Retinal pigment epithelial cell (primary cell): ENCODE measurements at regions not wholly inside any gene's neighbourhood (a gene's known extent, or its start where the extent isn't known, plus 50 kb on each side); places are given as distances from the start of the nearest gene placed in this dataset.
"Not testable (repeated sequence)": the region's sequence is repeated elsewhere in the genome, so short reads cannot be mapped to it uniquely, and the experiment has no call there.

Experiments used
- DNase-seq: peaks from one replicate; pipeline ENCODE4 v3.0.0-alpha.2; 2010; ENCODE audit warnings: low read depth
- H3K4me3 ChIP-seq: 2 replicates; pipeline ENCODE4 v1.5.1; 2011; ENCODE audit warnings: mild to moderate bottlenecking, low read length, control low read depth, moderate library complexity
- CTCF ChIP-seq: conservative IDR thresholded peaks from 2 replicates; pipeline ENCODE4 v1.5.1; 2011; ENCODE audit warnings: low read depth, low read length, control low read depth, inconsistent platforms

GRCh38 chr2:122034777-122035176 is 279.3 kb downstream of the TSN start:
- no peak for TF ChIP-seq CTCF
- DNase-seq, result no peak
- no peak overlapping the region for H3K4me3 ChIP-seq

DNA sequence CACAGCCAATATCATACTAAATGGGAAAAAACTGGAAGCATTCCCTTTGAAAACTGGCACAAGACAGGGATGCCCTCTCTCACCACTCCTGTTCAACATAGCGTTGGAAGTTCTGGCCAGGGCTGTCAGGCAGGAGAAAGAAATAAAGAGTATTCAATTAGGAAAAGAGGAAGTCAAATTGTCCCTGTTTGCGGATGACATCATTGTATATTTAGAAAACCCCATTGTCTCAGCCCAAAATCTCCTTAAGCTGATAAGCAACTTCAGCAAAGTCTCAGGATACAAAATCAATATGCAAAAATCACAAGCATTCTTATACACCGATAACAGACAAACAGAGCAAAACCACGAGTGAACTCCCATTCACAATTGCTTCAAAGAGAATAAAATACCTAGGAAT is 283.4 kb downstream of the TSN start:
- not testable (repeated sequence) for H3K4me3 ChIP-seq, DNase-seq

- no peak for DNase-seq
- no peak for TF ChIP-seq CTCF
- no peak overlapping the region for H3K4me3 ChIP-seq
Measured at GRCh38 chr2:122041455-122041854, 286.0 kb downstream of the TSN start.

DNA sequence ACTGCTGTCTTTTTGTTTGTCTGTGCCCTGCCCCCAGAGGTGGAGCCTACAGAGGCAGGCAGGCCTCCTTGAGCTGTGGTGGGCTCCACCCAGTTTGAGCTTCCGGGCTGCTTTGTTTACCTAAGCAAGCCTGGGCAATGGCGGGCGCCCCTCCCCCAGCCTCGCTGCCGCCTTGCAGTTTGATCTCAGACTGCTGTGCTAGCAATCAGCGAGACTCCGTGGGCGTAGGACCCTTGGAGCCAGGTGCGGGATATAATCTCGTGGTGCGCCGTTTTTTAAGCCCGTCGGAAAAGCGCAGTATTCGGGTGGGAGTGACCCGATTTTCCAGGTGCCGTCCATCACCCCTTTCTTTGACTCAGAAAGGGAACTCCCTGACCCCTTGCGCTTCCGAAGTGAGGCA is 296.2 kb downstream of the TSN start:
- DNase-seq, H3K4me3 ChIP-seq: not testable (repeated sequence)

- no peak for TF ChIP-seq CTCF
- DNase-seq, result no peak
- H3K4me3 ChIP-seq, result no peak overlapping the region
Measured at GRCh38 chr2:122055521-122055931, 300.1 kb downstream of the TSN start.

- no peak overlapping the region for H3K4me3 ChIP-seq
- DNase-seq, result no peak
- TF ChIP-seq CTCF, result no peak
Measured at GRCh38 chr2:122056853-122057252, 301.4 kb downstream of the TSN start.

DNA sequence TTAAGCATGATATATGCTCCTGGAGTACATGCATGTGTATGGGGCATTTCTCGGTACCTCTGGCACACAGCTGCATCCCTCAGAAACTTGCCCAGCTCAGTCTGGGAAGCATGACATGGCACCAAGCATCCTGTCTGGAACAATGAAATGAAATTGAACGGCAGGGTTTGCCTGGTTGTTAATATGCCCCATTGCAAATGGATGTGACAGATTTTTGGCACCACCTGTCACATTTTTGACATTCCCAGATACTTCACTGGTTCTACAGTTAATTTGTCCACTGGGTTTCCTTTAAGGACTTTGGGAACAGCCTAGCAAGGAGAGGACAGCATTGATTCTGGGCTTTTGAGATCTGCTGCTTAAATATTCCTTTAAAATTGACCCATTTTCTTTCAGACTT is 305.8 kb downstream of the TSN start:
- no peak for TF ChIP-seq CTCF

DNA sequence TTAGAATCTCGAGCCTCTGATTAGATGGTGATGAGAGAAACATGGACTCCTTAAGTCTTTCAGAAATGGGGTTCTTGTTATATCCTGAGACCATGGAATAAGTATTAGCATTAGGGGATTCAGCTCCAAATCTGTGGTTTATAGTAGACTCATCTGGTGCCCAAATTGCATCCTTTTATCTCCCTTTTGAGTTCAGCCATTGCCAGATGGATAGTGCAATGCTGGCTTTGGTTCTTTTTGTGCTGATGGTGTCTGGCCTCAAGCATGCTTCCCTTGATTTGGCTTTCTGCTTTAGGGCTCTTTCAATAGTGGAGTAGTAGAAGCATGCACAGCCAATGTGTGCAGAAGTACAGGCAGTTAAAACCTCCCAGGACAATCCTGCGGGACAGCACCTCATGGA is 306.4 kb downstream of the TSN start:
- no peak for TF ChIP-seq CTCF
- no peak overlapping the region for H3K4me3 ChIP-seq
- no peak for DNase-seq

More for the DNA sequence above, 305.8 kb downstream of the TSN start:
- DNase-seq, result no peak
- H3K4me3 ChIP-seq, result no peak overlapping the region
